ENCODE measurements at regions not wholly inside any gene's neighbourhood (a gene's known extent, or its start where the extent isn't known, plus 50 kb on each side); places are given as distances from the start of the nearest gene placed in this dataset.

DNA sequence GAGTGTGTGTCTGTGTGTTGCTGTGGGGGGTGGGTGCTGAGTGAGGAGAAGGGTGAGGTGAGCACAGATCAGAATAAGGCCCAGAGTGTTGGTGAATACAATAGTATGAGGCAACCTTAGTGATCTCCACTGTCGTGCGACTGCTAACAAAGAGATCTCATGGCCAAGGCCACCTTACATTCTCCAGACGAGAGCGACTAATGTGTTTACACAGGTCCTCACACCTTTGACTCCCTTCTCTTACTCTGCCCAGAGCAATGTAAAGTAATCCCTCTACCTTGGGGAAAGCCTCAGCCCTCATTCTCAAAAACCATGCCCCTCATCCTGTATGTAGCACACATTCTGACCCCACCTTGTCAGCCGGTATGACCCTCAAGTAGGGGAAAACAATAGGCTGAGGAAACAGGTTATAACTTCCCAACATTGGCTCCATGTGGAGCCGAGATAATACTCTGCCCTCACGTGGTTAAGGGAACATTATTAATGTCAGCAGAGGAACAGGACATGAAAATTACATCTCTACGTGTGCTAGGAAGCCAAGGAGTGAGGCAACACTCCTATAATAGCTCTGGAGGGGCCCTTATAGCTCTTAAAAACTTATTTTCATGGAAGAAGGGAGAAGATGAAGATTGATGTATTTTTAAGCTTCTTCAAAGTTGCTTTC is 323.0 kb upstream of the NT5C1B start:
- Histone ChIP-seq H3K79me2 (ENCODE audit: control insufficient read depth, insufficient read depth, low read length) (no peaks in the 10 kb centered on the region), H2AFZ (ENCODE audit: control insufficient read depth, low read length) (no peak overlapping the region), H3K27me3 (ENCODE audit: control insufficient read depth, extremely low read depth, insufficient read depth, low read length) (no peaks in the 10 kb centered on the region), H3K4me2 (ENCODE audit: control insufficient read depth, extremely low read depth, insufficient read depth, low read depth, low read length) (no peak overlapping the region), H4K20me1 (ENCODE audit: control insufficient read depth, extremely low read depth, insufficient read depth, low read length) (no peaks in the 10 kb centered on the region), H3K9me3 (ENCODE audit: control insufficient read depth, low read depth, low read length) (no peaks in the 10 kb centered on the region), H3K4me3 (ENCODE audit: control insufficient read depth in 2 of 3, extremely low read depth in 1 of 3, insufficient read depth in 2 of 3, low read depth in 1 of 3, low read length in 3 of 3) (no peak overlapping the region), H3K9ac (ENCODE audit: control insufficient read depth, extremely low read depth, insufficient read depth, low read length) (no peak overlapping the region), H3K4me1 (ENCODE audit: control insufficient read depth, extremely low read depth, insufficient read depth, low read length) (peaks cover 13% of the 10 kb centered on the region), H3K9me1 (ENCODE audit: control insufficient read depth, extremely low read depth, insufficient read depth, low read length) (no peaks in the 10 kb centered on the region), H3K36me3 (ENCODE audit: control insufficient read depth in 2 of 2, extremely low read depth in 1 of 2, insufficient read depth in 2 of 2, low read length in 2 of 2) (no peaks in the 10 kb centered on the region), H3K27ac (ENCODE audit: control insufficient read depth, insufficient read depth, low read length) (no peak overlapping the region)
- no peak for FAIRE-seq
- TF ChIP-seq, protein P1, sequence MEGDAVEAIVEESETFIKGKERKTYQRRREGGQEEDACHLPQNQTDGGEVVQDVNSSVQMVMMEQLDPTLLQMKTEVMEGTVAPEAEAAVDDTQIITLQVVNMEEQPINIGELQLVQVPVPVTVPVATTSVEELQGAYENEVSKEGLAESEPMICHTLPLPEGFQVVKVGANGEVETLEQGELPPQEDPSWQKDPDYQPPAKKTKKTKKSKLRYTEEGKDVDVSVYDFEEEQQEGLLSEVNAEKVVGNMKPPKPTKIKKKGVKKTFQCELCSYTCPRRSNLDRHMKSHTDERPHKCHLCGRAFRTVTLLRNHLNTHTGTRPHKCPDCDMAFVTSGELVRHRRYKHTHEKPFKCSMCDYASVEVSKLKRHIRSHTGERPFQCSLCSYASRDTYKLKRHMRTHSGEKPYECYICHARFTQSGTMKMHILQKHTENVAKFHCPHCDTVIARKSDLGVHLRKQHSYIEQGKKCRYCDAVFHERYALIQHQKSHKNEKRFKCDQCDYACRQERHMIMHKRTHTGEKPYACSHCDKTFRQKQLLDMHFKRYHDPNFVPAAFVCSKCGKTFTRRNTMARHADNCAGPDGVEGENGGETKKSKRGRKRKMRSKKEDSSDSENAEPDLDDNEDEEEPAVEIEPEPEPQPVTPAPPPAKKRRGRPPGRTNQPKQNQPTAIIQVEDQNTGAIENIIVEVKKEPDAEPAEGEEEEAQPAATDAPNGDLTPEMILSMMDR (optimal IDR thresholded peaks at IDR 0.05 in 1 of 3, IDR thresholded peaks at IDR 0.05 in 1 of 3, conservative IDR thresholded peaks at IDR 0.05 in 1 of 3; ENCODE audit: extremely low read depth in 1 of 3, insufficient read depth in 2 of 3, low read length in 3 of 3), result no peak
- no peak for TF ChIP-seq EZH2 (IDR thresholded peaks at IDR 0.05; ENCODE audit: low read length)
- dilution Hi-C loops (cut with MboI; ENCODE audit: extremely low pct_ligation_motif_present, low sequenced_read_pairs), result no loop called here
- DNase-seq (ENCODE audit: low read depth, low spot score), result no peak

DNA sequence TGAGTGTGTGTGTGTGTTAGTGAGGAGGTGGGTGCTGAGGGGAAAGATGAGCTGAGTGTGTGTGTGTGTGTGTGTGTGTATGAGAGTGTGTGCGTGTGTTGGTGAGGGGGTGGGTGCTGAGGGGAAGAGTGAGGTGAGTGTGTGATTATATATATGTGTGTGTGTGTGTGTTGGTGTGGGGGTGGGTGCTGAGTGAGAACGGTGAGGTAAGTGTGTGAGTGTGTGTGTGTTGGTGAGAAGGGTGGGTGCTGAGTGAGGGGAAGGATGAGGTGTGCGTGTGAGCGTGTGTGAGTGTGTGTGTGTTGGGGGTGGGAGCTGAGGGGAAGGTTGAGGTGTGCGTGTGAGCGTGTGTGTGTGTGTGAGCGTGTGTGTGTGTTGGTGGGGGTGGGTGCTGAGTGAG is 322.0 kb upstream of the NT5C1B start:
- Histone ChIP-seq H3K27ac (ENCODE audit: control insufficient read depth, insufficient read depth, low read length) (peak overlapping the region; percentile 49), H3K9me3 (ENCODE audit: control insufficient read depth, low read depth, low read length) (no peaks in the 10 kb centered on the region), H3K79me2 (ENCODE audit: control insufficient read depth, insufficient read depth, low read length) (no peaks in the 10 kb centered on the region), H4K20me1 (ENCODE audit: control insufficient read depth, extremely low read depth, insufficient read depth, low read length) (no peaks in the 10 kb centered on the region), H3K9me1 (ENCODE audit: control insufficient read depth, extremely low read depth, insufficient read depth, low read length) (no peaks in the 10 kb centered on the region), H3K36me3 (ENCODE audit: control insufficient read depth in 2 of 2, extremely low read depth in 1 of 2, insufficient read depth in 2 of 2, low read length in 2 of 2) (no peaks in the 10 kb centered on the region), H3K4me1 (ENCODE audit: control insufficient read depth, extremely low read depth, insufficient read depth, low read length) (peaks cover 13% of the 10 kb centered on the region), H2AFZ (ENCODE audit: control insufficient read depth, low read length) (peak overlapping the region; percentile 71), H3K9ac (ENCODE audit: control insufficient read depth, extremely low read depth, insufficient read depth, low read length) (peak overlapping the region; percentile 28), H3K4me3 (ENCODE audit: control insufficient read depth in 2 of 3, extremely low read depth in 1 of 3, insufficient read depth in 2 of 3, low read depth in 1 of 3, low read length in 3 of 3) (peak overlapping the region in 1 of 3 experiments; percentile 7), H3K4me2 (ENCODE audit: control insufficient read depth, extremely low read depth, insufficient read depth, low read depth, low read length) (peak overlapping the region; percentile 67), H3K27me3 (ENCODE audit: control insufficient read depth, extremely low read depth, insufficient read depth, low read length) (no peaks in the 10 kb centered on the region)
- FAIRE-seq (no peak), DNase-seq (ENCODE audit: low read depth, low spot score) (no peak)
- TF ChIP-seq, protein P1 (optimal IDR thresholded peaks at IDR 0.05 in 1 of 3, IDR thresholded peaks at IDR 0.05 in 1 of 3, conservative IDR thresholded peaks at IDR 0.05 in 1 of 3; ENCODE audit: extremely low read depth in 1 of 3, insufficient read depth in 2 of 3, low read length in 3 of 3), result no peak
- no peak for TF ChIP-seq EZH2 (IDR thresholded peaks at IDR 0.05; ENCODE audit: low read length)
- dilution Hi-C loops (cut with MboI; ENCODE audit: extremely low pct_ligation_motif_present, low sequenced_read_pairs), result no loop called here

Measured in keratinocyte (primary cell).